ENCODE measurements at regions not wholly inside any gene's neighbourhood (a gene's known extent, or its start where the extent isn't known, plus 50 kb on each side); places are given as distances from the start of the nearest gene placed in this dataset.

DNA sequence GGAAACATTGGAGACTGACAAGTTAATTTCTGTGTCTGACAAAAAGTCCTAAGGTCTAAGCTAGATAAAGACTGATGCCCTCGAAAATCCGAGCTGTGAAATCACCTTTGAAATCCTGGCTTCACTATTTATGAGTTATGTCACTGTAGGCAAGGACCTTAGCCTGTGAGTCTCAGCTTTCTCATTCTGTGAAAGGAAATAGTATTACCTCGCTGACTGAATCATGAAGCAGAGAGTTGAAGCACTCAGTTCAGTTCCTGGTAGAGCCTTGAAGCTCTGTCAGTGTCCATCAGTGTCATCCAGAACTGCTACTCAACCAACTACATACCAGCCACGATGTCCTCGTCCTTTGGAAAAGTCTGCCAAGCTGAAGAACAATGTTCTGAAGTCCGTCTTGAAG is 1025.6 kb upstream of the GYPC start:
- TF ChIP-seq, protein P1, sequence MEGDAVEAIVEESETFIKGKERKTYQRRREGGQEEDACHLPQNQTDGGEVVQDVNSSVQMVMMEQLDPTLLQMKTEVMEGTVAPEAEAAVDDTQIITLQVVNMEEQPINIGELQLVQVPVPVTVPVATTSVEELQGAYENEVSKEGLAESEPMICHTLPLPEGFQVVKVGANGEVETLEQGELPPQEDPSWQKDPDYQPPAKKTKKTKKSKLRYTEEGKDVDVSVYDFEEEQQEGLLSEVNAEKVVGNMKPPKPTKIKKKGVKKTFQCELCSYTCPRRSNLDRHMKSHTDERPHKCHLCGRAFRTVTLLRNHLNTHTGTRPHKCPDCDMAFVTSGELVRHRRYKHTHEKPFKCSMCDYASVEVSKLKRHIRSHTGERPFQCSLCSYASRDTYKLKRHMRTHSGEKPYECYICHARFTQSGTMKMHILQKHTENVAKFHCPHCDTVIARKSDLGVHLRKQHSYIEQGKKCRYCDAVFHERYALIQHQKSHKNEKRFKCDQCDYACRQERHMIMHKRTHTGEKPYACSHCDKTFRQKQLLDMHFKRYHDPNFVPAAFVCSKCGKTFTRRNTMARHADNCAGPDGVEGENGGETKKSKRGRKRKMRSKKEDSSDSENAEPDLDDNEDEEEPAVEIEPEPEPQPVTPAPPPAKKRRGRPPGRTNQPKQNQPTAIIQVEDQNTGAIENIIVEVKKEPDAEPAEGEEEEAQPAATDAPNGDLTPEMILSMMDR (IDR thresholded peaks at IDR 0.05), result no peak
- TF ChIP-seq POLR2A (IDR thresholded peaks at IDR 0.05), result no peak
